Testis (tissue), 2 donors: ENCODE measurements at regions not wholly inside any gene's neighbourhood (a gene's known extent, or its start where the extent isn't known, plus 50 kb on each side); places are given as distances from the start of the nearest gene placed in this dataset.

ENCODE experiments used
- CTCF ChIP-seq, 3 experiments: fragments of 450-650 bp in 2 of 3; fragments of 200-600 bp in 1 of 3; sonication (generic) in 1 of 3; IDR thresholded peaks; one replicate each; pipeline ENCODE4 v1.5.1; 2016 to 2019; ENCODE audit warnings: antibody characterized with exemption in 3 of 3, mild to moderate bottlenecking in 2 of 3, moderate library complexity in 1 of 3
- POLR2A ChIP-seq: fragments of 450-650 bp; IDR thresholded peaks from one replicate; pipeline ENCODE4 v1.6.1; 2017; ENCODE audit warnings: antibody characterized with exemption, mild to moderate bottlenecking, moderate library complexity

- TF ChIP-seq CTCF (IDR thresholded peaks at IDR 0.05) (no peak), POLR2A (no peak)
Measured at GRCh38 chr6:165835410-165835851, 172.4 kb upstream of the PDE10A start.
